ENCODE measurements at regions not wholly inside any gene's neighbourhood (a gene's known extent, or its start where the extent isn't known, plus 50 kb on each side); places are given as distances from the start of the nearest gene placed in this dataset.

DNA sequence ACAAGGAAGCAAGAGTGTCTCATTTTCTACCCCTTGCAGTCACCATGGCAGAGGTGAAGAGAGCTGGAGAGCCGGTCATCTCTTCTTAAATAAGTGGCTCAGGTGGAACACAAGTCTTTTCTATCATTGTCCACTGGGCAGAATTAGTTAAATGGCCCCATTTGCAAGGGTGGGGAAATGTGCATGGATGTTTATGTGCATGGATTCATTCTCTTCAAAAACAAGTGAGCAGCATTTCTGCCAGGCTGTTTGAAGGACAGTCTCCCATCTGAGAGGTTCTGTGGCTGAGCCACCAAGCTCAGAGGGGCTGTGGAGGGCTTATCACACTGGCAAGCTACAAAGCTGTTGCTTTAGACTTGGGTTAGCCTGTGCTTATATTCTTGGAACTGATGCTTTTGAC is 370.3 kb upstream of the MTPN start:
- Mint-ChIP-seq H3K27ac (no peak overlapping the region), H3K4me3 (no peak overlapping the region), H3K27me3 (no peaks in the 10 kb centered on the region), H3K9me3 (ENCODE audit: insufficient read depth) (no peaks in the 10 kb centered on the region), H3K4me1 (no peaks in the 10 kb centered on the region)
- Histone ChIP-seq H3K9me3 (ENCODE audit: control extremely low read depth in 1 of 3, control insufficient read depth in 2 of 3, insufficient read depth in 1 of 3, low read length in 2 of 3) (no peaks in the 10 kb centered on the region), H2AFZ (ENCODE audit: insufficient read depth, low read depth, low read length, poor library complexity, severe bottlenecking) (no peak overlapping the region), H3K4me2 (replicated peaks; ENCODE audit: low read depth, low read length, poor library complexity, severe bottlenecking) (no peak overlapping the region), H3K27ac (ENCODE audit: low read length in 2 of 2) (no peak overlapping the region), H3K79me2 (ENCODE audit: control insufficient read depth, insufficient read depth, low read length) (no peaks in the 10 kb centered on the region), H4K20me1 (ENCODE audit: control insufficient read depth, insufficient read depth, low read length, poor library complexity, severe bottlenecking) (no peaks in the 10 kb centered on the region), H3K4me1 (ENCODE audit: control insufficient read depth in 2 of 2, insufficient read depth in 2 of 2, low read length in 2 of 2) (no peaks in the 10 kb centered on the region), H3K4me3 (ENCODE audit: control extremely low read depth in 1 of 5, extremely low read depth in 1 of 5, insufficient read depth in 1 of 5, low read depth in 2 of 5, low read length in 4 of 5) (no peak overlapping the region), H3K27me3 (replicated peaks in 1 of 4; ENCODE audit: control extremely low read depth in 1 of 4, control insufficient read depth in 3 of 4, insufficient read depth in 4 of 4, low read length in 3 of 4) (no peaks in the 10 kb centered on the region), H3K36me3 (replicated peaks in 1 of 2; ENCODE audit: control extremely low read depth in 1 of 2, control insufficient read depth in 1 of 2, extremely low read depth in 1 of 2, insufficient read depth in 2 of 2, low read length in 1 of 2) (no peaks in the 10 kb centered on the region), H3K9ac (ENCODE audit: low read length) (no peak overlapping the region)
- TF ChIP-seq, protein P1, sequence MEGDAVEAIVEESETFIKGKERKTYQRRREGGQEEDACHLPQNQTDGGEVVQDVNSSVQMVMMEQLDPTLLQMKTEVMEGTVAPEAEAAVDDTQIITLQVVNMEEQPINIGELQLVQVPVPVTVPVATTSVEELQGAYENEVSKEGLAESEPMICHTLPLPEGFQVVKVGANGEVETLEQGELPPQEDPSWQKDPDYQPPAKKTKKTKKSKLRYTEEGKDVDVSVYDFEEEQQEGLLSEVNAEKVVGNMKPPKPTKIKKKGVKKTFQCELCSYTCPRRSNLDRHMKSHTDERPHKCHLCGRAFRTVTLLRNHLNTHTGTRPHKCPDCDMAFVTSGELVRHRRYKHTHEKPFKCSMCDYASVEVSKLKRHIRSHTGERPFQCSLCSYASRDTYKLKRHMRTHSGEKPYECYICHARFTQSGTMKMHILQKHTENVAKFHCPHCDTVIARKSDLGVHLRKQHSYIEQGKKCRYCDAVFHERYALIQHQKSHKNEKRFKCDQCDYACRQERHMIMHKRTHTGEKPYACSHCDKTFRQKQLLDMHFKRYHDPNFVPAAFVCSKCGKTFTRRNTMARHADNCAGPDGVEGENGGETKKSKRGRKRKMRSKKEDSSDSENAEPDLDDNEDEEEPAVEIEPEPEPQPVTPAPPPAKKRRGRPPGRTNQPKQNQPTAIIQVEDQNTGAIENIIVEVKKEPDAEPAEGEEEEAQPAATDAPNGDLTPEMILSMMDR (IDR thresholded peaks at IDR 0.05): no peak
- TF ChIP-seq EZH2 (IDR thresholded peaks at IDR 0.05; ENCODE audit: borderline replicate concordance, insufficient read depth, low read depth, low read length, poor library complexity, severe bottlenecking): no peak
- ChIA-PET POLR2A (no interaction called here), CTCF (no interaction called here)
- DNase-seq (no peak), ATAC-seq (ENCODE audit: low read depth) (no peak)
- intact Hi-C loops (cut with micrococcal nuclease): no loop called here
- no CpG with 5 or more reads among the region's 1 CpG for WGBS (ENCODE audit: insufficient coverage)

DNA sequence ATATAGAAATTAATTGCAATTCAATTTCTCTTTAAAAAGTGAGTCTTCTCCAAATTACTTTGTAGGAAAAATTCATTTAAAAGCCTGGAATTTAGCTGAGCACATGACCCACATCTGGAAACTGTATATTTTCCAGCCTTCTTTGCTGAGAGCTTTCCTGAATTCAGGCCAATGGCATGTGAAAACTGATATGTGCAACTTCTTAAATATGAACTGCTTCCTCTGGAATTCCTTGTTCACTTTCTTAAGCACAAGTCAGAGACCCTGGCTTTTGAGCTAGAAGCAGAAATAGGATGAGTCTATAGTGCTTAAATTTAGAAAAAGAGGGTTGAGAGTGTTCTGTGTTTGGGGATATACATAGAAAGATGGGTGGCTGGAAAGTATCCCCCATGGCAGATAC is 365.1 kb upstream of the MTPN start:
- no peak for ATAC-seq (ENCODE audit: low read depth)
- Histone ChIP-seq H3K27ac (ENCODE audit: low read length in 2 of 2) (no peak overlapping the region), H4K20me1 (ENCODE audit: control insufficient read depth, insufficient read depth, low read length, poor library complexity, severe bottlenecking) (no peaks in the 10 kb centered on the region), H3K9me3 (ENCODE audit: control extremely low read depth in 1 of 3, control insufficient read depth in 2 of 3, insufficient read depth in 1 of 3, low read length in 2 of 3) (no peaks in the 10 kb centered on the region), H3K9ac (ENCODE audit: low read length) (no peak overlapping the region), H2AFZ (ENCODE audit: insufficient read depth, low read depth, low read length, poor library complexity, severe bottlenecking) (no peak overlapping the region), H3K27me3 (replicated peaks in 1 of 4; ENCODE audit: control extremely low read depth in 1 of 4, control insufficient read depth in 3 of 4, insufficient read depth in 4 of 4, low read length in 3 of 4) (no peaks in the 10 kb centered on the region), H3K4me2 (replicated peaks; ENCODE audit: low read depth, low read length, poor library complexity, severe bottlenecking) (no peak overlapping the region), H3K4me1 (ENCODE audit: control insufficient read depth in 2 of 2, insufficient read depth in 2 of 2, low read length in 2 of 2) (no peaks in the 10 kb centered on the region), H3K4me3 (ENCODE audit: control extremely low read depth in 1 of 5, extremely low read depth in 1 of 5, insufficient read depth in 1 of 5, low read depth in 2 of 5, low read length in 4 of 5) (no peak overlapping the region), H3K36me3 (replicated peaks in 1 of 2; ENCODE audit: control extremely low read depth in 1 of 2, control insufficient read depth in 1 of 2, extremely low read depth in 1 of 2, insufficient read depth in 2 of 2, low read length in 1 of 2) (no peaks in the 10 kb centered on the region), H3K79me2 (ENCODE audit: control insufficient read depth, insufficient read depth, low read length) (no peaks in the 10 kb centered on the region)
- ChIA-PET CTCF (no interaction called here), POLR2A (no interaction called here)
- H3K4me3 Mint-ChIP-seq: no peak overlapping the region
- intact Hi-C loops (cut with micrococcal nuclease): no loop called here
- H3K27me3 Mint-ChIP-seq: peaks cover 3% of the 10 kb centered on the region
- DNase-seq: no peak
- H3K27ac Mint-ChIP-seq: no peak overlapping the region
- H3K9me3 Mint-ChIP-seq (ENCODE audit: insufficient read depth): no peaks in the 10 kb centered on the region
- H3K4me1 Mint-ChIP-seq: no peaks in the 10 kb centered on the region
- TF ChIP-seq, protein P1 (IDR thresholded peaks at IDR 0.05): no peak
- TF ChIP-seq EZH2 (IDR thresholded peaks at IDR 0.05; ENCODE audit: borderline replicate concordance, insufficient read depth, low read depth, low read length, poor library complexity, severe bottlenecking): no peak

Data from B cell (primary cell).